Kidney (tissue), 13 donors: ENCODE measurements at regions not wholly inside any gene's neighbourhood (a gene's known extent, or its start where the extent isn't known, plus 50 kb on each side); places are given as distances from the start of the nearest gene placed in this dataset.

Experiments
- DNase-seq, 5 donors: peaks; one replicate each; pipeline ENCODE4 v3.0.0-alpha.2; 2013 to 2020
- FAIRE-seq: peaks from 2 replicates; lab custom pipeline; 2012; peaks lifted over from hg19 to GRCh38; lab: Jason Lieb, UNC
- H3K27ac ChIP-seq, 2 donors: one replicate each; pipeline ENCODE4 v1.7.0; 2013; ENCODE audit warnings: low read depth in 2 of 2, low read length in 2 of 2, inconsistent platforms in 1 of 2
- H3K27me3 ChIP-seq: one replicate; pipeline ENCODE4 v1.7.1; 2013; ENCODE audit warnings: low read length, inconsistent platforms; ENCODE audit not compliant: control insufficient read depth, insufficient read depth
- H3K36me3 ChIP-seq, 3 donors: one replicate each; pipeline versions ENCODE4 v1.7.0 to v1.7.1; 2013; ENCODE audit warnings: low read length in 3 of 3, control low read depth in 1 of 3, inconsistent platforms in 1 of 3; ENCODE audit not compliant: insufficient read depth in 3 of 3, control insufficient read depth in 2 of 3
- H3K4me1 ChIP-seq, 3 donors: one replicate each; pipeline versions ENCODE4 v1.7.0 to v1.7.1; 2013; ENCODE audit warnings: low read length in 3 of 3, inconsistent platforms in 1 of 3, low read depth in 1 of 3; ENCODE audit not compliant: control insufficient read depth in 2 of 3, insufficient read depth in 2 of 3
- H3K4me3 ChIP-seq, 3 donors: one replicate each; pipeline versions ENCODE4 v1.7.0 to v1.8.1; 2013; ENCODE audit warnings: low read length in 3 of 3, control low read depth in 1 of 3, inconsistent platforms in 1 of 3
- H3K9ac ChIP-seq, 3 donors: one replicate each; pipeline versions ENCODE4 v1.7.0 to v1.7.1; 2013; ENCODE audit warnings: low read length in 3 of 3, control low read depth in 1 of 3, inconsistent platforms in 1 of 3
- H3K9me3 ChIP-seq, 3 donors: one replicate each; pipeline versions ENCODE4 v1.7.0 to v1.7.1; 2013; ENCODE audit warnings: low read length in 3 of 3, control low read depth in 1 of 3, inconsistent platforms in 1 of 3; ENCODE audit not compliant: control insufficient read depth in 2 of 3, insufficient read depth in 1 of 3
- CTCF ChIP-seq: IDR thresholded peaks from 3 replicates; pipeline ENCODE4 v1.5.1; 2012; ENCODE audit warnings: mild to moderate bottlenecking, moderate library complexity, borderline replicate concordance; ENCODE audit not compliant: insufficient read depth; ENCODE audit errors: extremely low read depth
- intact Hi-C: fragments of 100-400 bp; cut with DNase I; formaldehyde crosslinking; loops from one replicate; pipeline ENCODE4 v1.11.1; 2022
- donor health status: control.
- donor health status: control.
- donor health status: control.
- donor health status: control.
- donor health status: control.
- donor health status: DM: yes; HTN: yes; CAD: no.
- donor health status: Normal renal cell carcinoma (clear cell type).

GRCh38 chr4:22245294-22245693 is 270.6 kb downstream of the ADGRA3 start:
- no peaks in the 10 kb centered on the region for H3K27me3 ChIP-seq
- DNase-seq (no peak), FAIRE-seq (no peak)
- no peak overlapping the region for H3K27ac ChIP-seq
- no peak overlapping the region for H3K9ac ChIP-seq
- TF ChIP-seq CTCF: no peak
- H3K4me1 ChIP-seq: no peaks in the 10 kb centered on the region
- intact Hi-C loops: no loop called here
- no peak overlapping the region for H3K4me3 ChIP-seq
- peaks cover 0 to 3% (median 0%) of the 10 kb centered on the region in 3 donors for H3K9me3 ChIP-seq
- H3K36me3 ChIP-seq: no peaks in the 10 kb centered on the region

- FAIRE-seq (no peak), DNase-seq (no peak)
- H3K4me3 ChIP-seq: no peak overlapping the region
- no peaks in the 10 kb centered on the region for H3K36me3 ChIP-seq
- intact Hi-C loops: no loop called here
- no peak for TF ChIP-seq CTCF
- no peak overlapping the region for H3K27ac ChIP-seq
- no peaks in the 10 kb centered on the region for H3K4me1 ChIP-seq
- H3K9ac ChIP-seq: no peak overlapping the region
- no peaks in the 10 kb centered on the region for H3K27me3 ChIP-seq
- no peaks in the 10 kb centered on the region for H3K9me3 ChIP-seq
Observed at GRCh38 chr4:22241415-22241814, 274.5 kb downstream of the ADGRA3 start.

GRCh38 chr4:22240814-22241213 is 275.1 kb downstream of the ADGRA3 start:
- intact Hi-C loops: no loop called here
- FAIRE-seq: no peak
- H3K4me1 ChIP-seq: no peaks in the 10 kb centered on the region

More at GRCh38 chr4:22240814-22241213, 275.1 kb downstream of the ADGRA3 start:
- no peak for TF ChIP-seq CTCF
- H3K9ac ChIP-seq: no peak overlapping the region
- H3K36me3 ChIP-seq: no peaks in the 10 kb centered on the region
- H3K27me3 ChIP-seq: no peaks in the 10 kb centered on the region
- no peak overlapping the region for H3K27ac ChIP-seq
- no peak for DNase-seq
- no peak overlapping the region for H3K4me3 ChIP-seq
- no peaks in the 10 kb centered on the region for H3K9me3 ChIP-seq
